ENCODE measurements at regions not wholly inside any gene's neighbourhood (a gene's known extent, or its start where the extent isn't known, plus 50 kb on each side); places are given as distances from the start of the nearest gene placed in this dataset.

- H3K9me3 Mint-ChIP-seq, result peaks cover 3% of the 10 kb centered on the region
- no peaks in the 10 kb centered on the region for H3K36me3 Mint-ChIP-seq (ENCODE audit: low read depth)
- ChIA-PET POLR2A (no interaction called here), CTCF (no interaction called here)
- no peaks in the 10 kb centered on the region for H3K27me3 Mint-ChIP-seq
- Histone ChIP-seq H3K9me3 (ENCODE audit: control insufficient read depth in 1 of 2, insufficient read depth in 1 of 2, low read length in 2 of 2) (peaks cover 0 to 2% of the 10 kb centered on the region in 2 experiments), H3K27ac (ENCODE audit: low read depth in 1 of 2, low read length in 2 of 2) (no peak overlapping the region), H3K4me3 (ENCODE audit: low read length) (no peak overlapping the region), H3K4me1 (ENCODE audit: insufficient read depth, low read length) (no peaks in the 10 kb centered on the region), H3K27me3 (ENCODE audit: control insufficient read depth in 1 of 2, insufficient read depth in 2 of 2, low read length in 2 of 2) (no peaks in the 10 kb centered on the region), H3K36me3 (ENCODE audit: insufficient read depth, low read length) (no peaks in the 10 kb centered on the region)
- no peak overlapping the region for H3K27ac Mint-ChIP-seq
- intact Hi-C loops (cut with DNase I, micrococcal nuclease), result no loop called here
- no peaks in the 10 kb centered on the region for H3K4me1 Mint-ChIP-seq (ENCODE audit: low read depth)
- ATAC-seq (ENCODE audit: poor library complexity) (no peak), DNase-seq (no peak)
- TF ChIP-seq CTCF (IDR thresholded peaks at IDR 0.05), result no peak
- no peak overlapping the region for H3K4me3 Mint-ChIP-seq
Measured at GRCh38 chr12:58761308-58761707, 159.0 kb downstream of the LRIG3 start.

GRCh38 chr12:58764100-58764953, 156.0 kb downstream of the LRIG3 start:
- no peaks in the 10 kb centered on the region for H3K36me3 ChIP-seq (ENCODE audit: insufficient read depth, low read length)
- no peaks in the 10 kb centered on the region for H3K27me3 ChIP-seq (ENCODE audit: control insufficient read depth in 1 of 2, insufficient read depth in 2 of 2, low read length in 2 of 2)
- CTCF ChIA-PET, result no interaction called here
- H3K9me3 ChIP-seq (ENCODE audit: control insufficient read depth in 1 of 2, insufficient read depth in 1 of 2, low read length in 2 of 2), result no peaks in the 10 kb centered on the region
- TF ChIP-seq CTCF (IDR thresholded peaks at IDR 0.05), result no peak
- no peaks in the 10 kb centered on the region for H3K4me1 Mint-ChIP-seq (ENCODE audit: low read depth)
- no peaks in the 10 kb centered on the region for H3K27me3 Mint-ChIP-seq
- DNase-seq (no peak), ATAC-seq (ENCODE audit: poor library complexity) (no peak)
- H3K4me3 Mint-ChIP-seq, result no peak overlapping the region
- H3K36me3 Mint-ChIP-seq (ENCODE audit: low read depth), result no peaks in the 10 kb centered on the region
- H3K4me3 ChIP-seq (ENCODE audit: low read length), result no peak overlapping the region
- no peaks in the 10 kb centered on the region for H3K4me1 ChIP-seq (ENCODE audit: insufficient read depth, low read length)
- H3K27ac Mint-ChIP-seq, result no peak overlapping the region
- intact Hi-C loops (cut with DNase I, micrococcal nuclease), result no loop called here
- POLR2A ChIA-PET, result no interaction called here
- no peak overlapping the region for H3K27ac ChIP-seq (ENCODE audit: low read depth in 1 of 2, low read length in 2 of 2)
- H3K9me3 Mint-ChIP-seq, result no peaks in the 10 kb centered on the region

GRCh38 chr12:58765076-58765475, 155.2 kb downstream of the LRIG3 start:
- Histone ChIP-seq H3K4me3 (ENCODE audit: low read length) (no peak overlapping the region), H3K9me3 (ENCODE audit: control insufficient read depth in 1 of 2, insufficient read depth in 1 of 2, low read length in 2 of 2) (no peaks in the 10 kb centered on the region), H3K27ac (ENCODE audit: low read depth in 1 of 2, low read length in 2 of 2) (no peak overlapping the region), H3K36me3 (ENCODE audit: insufficient read depth, low read length) (no peaks in the 10 kb centered on the region), H3K4me1 (ENCODE audit: insufficient read depth, low read length) (no peaks in the 10 kb centered on the region), H3K27me3 (ENCODE audit: control insufficient read depth in 1 of 2, insufficient read depth in 2 of 2, low read length in 2 of 2) (no peaks in the 10 kb centered on the region)
- no peak for TF ChIP-seq CTCF (IDR thresholded peaks at IDR 0.05)
- Mint-ChIP-seq H3K27me3 (no peaks in the 10 kb centered on the region), H3K9me3 (no peaks in the 10 kb centered on the region), H3K27ac (no peak overlapping the region), H3K4me3 (no peak overlapping the region), H3K4me1 (ENCODE audit: low read depth) (no peaks in the 10 kb centered on the region), H3K36me3 (ENCODE audit: low read depth) (no peaks in the 10 kb centered on the region)
- DNase-seq, result no peak
- ATAC-seq (ENCODE audit: poor library complexity), result no peak
- CTCF ChIA-PET, result no interaction called here
- intact Hi-C loops (cut with DNase I, micrococcal nuclease), result no loop called here
- POLR2A ChIA-PET, result no interaction called here
